IPS DF 6.9 (cell line): ENCODE measurements at regions not wholly inside any gene's neighbourhood (a gene's known extent, or its start where the extent isn't known, plus 50 kb on each side); places are given as distances from the start of the nearest gene placed in this dataset.
"Not testable (repeated sequence)": the region's sequence is repeated elsewhere in the genome, so short reads cannot be mapped to it uniquely, and the experiment has no call there.

ENCODE experiments used
- DNase-seq: peaks from one replicate; pipeline ENCODE4 v3.0.0-alpha.2; 2013; ENCODE audit warnings: low read depth, low spot score
- H3K27ac ChIP-seq: one replicate; pipeline ENCODE4 v1.5.1; 2013; ENCODE audit warnings: low read length, control low read depth
- H3K27me3 ChIP-seq: 2 replicates; pipeline ENCODE4 v1.6.1; 2013; ENCODE audit warnings: mild to moderate bottlenecking, low read length; ENCODE audit not compliant: control insufficient read depth, insufficient read depth
- H3K36me3 ChIP-seq: 2 replicates; pipeline ENCODE4 v1.6.1; 2013; ENCODE audit warnings: low read length; ENCODE audit not compliant: control insufficient read depth, insufficient read depth
- H3K4me1 ChIP-seq: 2 replicates; pipeline ENCODE4 v1.6.1; 2013; ENCODE audit warnings: low read length; ENCODE audit not compliant: control insufficient read depth, insufficient read depth
- H3K4me3 ChIP-seq: 2 replicates; pipeline ENCODE4 v1.5.1; 2013; ENCODE audit warnings: mild to moderate bottlenecking, low read length
- H3K9me3 ChIP-seq: 2 replicates; pipeline ENCODE4 v1.6.1; 2013; ENCODE audit warnings: low read length, inconsistent platforms; ENCODE audit not compliant: control insufficient read depth, insufficient read depth
- WGBS: extraction: QIAGEN DNeasy Blood & Tissue Kit; methylation state at CpG from one replicate; pipeline ENCODE4 v1.1.7; 2013; ENCODE audit warnings: mixed read lengths, missing lambda C conversion rate; ENCODE audit not compliant: insufficient read length, insufficient coverage; 5-methylcytosine and 5-hydroxymethylcytosine counted together

DNA sequence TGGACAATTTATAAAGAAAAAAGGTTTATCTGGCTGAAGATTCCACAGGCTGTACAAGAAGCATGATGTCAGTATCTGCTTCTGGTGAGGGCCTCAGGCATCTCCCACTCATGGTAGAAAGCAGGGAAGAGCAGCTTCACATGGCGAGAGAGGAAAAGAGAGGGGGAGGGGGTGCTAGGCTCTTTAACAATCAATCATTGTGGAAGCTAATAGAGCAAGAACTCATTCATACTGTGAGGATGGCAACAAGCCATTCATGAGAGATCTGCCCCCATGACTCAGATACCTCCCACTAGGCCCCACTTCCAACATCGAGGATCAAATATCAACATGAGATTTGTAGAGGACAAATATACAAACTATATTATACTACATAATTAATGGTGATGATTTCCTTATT is 361.9 kb upstream of the FAR2 start:
- Histone ChIP-seq H3K9me3 (no peaks in the 10 kb centered on the region), H3K27me3 (no peaks in the 10 kb centered on the region), H3K36me3 (no peaks in the 10 kb centered on the region), H3K4me1 (no peaks in the 10 kb centered on the region), H3K27ac (no peak overlapping the region), H3K4me3 (no peak overlapping the region)
- no peak for DNase-seq
- WGBS = no CpG with 5 or more reads among the region's 2 CpGs

- not testable (repeated sequence) for DNase-seq, H3K27ac ChIP-seq, H3K4me1 ChIP-seq, H3K4me3 ChIP-seq, H3K9me3 ChIP-seq, H3K27me3 ChIP-seq, H3K36me3 ChIP-seq
Observed at GRCh38 chr12:28788256-28788655, 360.8 kb upstream of the FAR2 start.

GRCh38 chr12:28793581-28794151 is 355.4 kb upstream of the FAR2 start:
- Histone ChIP-seq H3K27ac (no peak overlapping the region), H3K4me3 (no peak overlapping the region), H3K4me1 (no peaks in the 10 kb centered on the region), H3K27me3 (no peaks in the 10 kb centered on the region), H3K9me3 (no peaks in the 10 kb centered on the region), H3K36me3 (no peaks in the 10 kb centered on the region)
- no peak for DNase-seq
- no CpG with 5 or more reads among the region's 3 CpGs for WGBS

GRCh38 chr12:28794211-28794610 is 354.9 kb upstream of the FAR2 start:
- H3K4me3 ChIP-seq = no peak overlapping the region
- no CpG with 5 or more reads among the region's 5 CpGs for WGBS
- no peaks in the 10 kb centered on the region for H3K27me3 ChIP-seq
- DNase-seq = no peak
- no peaks in the 10 kb centered on the region for H3K9me3 ChIP-seq
- H3K27ac ChIP-seq = no peak overlapping the region
- no peaks in the 10 kb centered on the region for H3K4me1 ChIP-seq
- no peaks in the 10 kb centered on the region for H3K36me3 ChIP-seq

DNA sequence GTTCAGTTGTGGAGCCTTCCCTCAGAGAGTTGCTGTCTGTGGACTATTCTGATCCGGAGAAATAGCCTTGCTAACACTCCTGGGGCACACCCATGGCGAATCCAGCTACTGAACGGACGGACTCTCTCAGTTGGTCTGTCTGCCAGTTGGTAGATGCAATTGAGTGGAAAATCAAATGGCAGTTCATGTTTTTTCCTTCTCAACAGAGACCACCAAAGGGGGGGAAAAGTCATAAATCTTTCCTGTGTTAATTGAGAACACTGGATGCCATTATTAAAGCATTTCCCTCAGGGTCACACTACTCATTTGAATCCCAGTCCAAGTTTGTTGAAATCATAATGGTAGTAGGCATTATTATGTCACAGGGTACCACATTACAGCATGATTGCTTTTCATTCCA is 354.3 kb upstream of the FAR2 start:
- Histone ChIP-seq H3K4me3 (no peak overlapping the region), H3K27me3 (no peaks in the 10 kb centered on the region), H3K27ac (no peak overlapping the region), H3K9me3 (no peaks in the 10 kb centered on the region), H3K4me1 (no peaks in the 10 kb centered on the region), H3K36me3 (no peaks in the 10 kb centered on the region)
- no peak for DNase-seq
- WGBS = no CpG with 5 or more reads among the region's 4 CpGs

DNA sequence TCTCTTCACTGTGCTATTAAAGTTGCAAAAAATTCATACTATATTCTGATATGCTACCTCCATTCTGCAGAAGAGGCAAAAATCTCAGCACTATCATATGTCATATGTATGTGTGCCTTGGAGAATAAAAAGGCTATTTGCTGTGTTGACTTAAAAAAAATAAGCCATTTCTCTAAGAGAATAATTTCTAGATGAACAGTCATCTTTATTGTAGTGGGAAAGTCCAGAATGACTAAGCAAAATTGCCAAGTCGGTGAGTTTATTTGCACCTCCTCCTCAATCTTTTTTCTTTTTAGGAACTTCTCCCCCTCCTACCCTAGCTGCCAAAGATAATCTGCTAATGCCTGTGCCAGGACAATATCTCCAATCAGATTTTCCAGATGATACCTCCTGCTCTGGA is 353.8 kb upstream of the FAR2 start:
- no peak for DNase-seq
- no peak overlapping the region for H3K4me3 ChIP-seq
- no CpG with 5 or more reads among the region's 1 CpG for WGBS
- no peak overlapping the region for H3K27ac ChIP-seq
- H3K27me3 ChIP-seq = no peaks in the 10 kb centered on the region
- H3K36me3 ChIP-seq = no peaks in the 10 kb centered on the region
- H3K9me3 ChIP-seq = no peaks in the 10 kb centered on the region
- H3K4me1 ChIP-seq = no peaks in the 10 kb centered on the region

DNA sequence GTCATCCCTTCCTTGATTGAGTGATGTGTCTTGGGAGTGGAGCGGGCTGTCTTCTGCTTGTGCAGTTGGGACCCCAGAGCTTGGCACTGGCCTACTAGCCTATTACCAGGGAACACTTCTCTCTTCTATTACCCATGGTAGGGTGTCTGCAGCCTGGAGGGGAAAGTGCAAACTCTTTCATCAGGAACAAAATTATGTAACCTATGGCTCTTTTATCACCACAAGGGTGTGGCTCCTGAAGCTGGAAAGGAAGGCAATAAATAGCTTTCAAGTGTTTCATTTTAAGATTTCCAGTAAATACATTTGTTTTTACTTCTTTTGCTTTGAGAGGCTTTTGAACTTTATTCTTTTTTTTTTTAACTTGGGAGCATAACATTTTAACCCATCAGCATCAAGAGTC is 349.7 kb upstream of the FAR2 start:
- no peaks in the 10 kb centered on the region for H3K9me3 ChIP-seq
- DNase-seq = no peak
- no peak overlapping the region for H3K27ac ChIP-seq
- H3K4me3 ChIP-seq = no peak overlapping the region
- WGBS = no CpG with 5 or more reads among the region's 1 CpG
- H3K36me3 ChIP-seq = no peaks in the 10 kb centered on the region
- no peaks in the 10 kb centered on the region for H3K27me3 ChIP-seq
- H3K4me1 ChIP-seq = no peaks in the 10 kb centered on the region

DNA sequence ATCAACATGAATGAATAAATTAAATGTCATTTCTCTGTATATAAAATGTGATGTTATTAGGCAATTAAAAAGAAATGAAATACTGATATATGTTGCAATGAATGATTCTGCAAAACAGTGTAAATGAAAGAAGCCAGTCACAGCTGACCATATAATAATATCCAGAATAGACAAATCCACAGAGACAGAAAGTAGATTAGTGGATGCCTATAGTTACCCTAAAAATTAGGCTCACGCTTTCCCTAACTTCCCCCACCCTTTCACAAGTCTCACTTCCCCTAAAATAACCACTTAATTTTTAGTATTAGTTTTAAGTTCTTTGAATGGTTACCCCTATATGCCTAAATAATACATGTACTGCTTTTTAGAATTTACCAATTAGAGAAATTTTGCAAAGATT is 348.9 kb upstream of the FAR2 start:
- Histone ChIP-seq H3K4me3 (no peak overlapping the region), H3K9me3 (no peaks in the 10 kb centered on the region), H3K27ac (no peak overlapping the region), H3K27me3 (no peaks in the 10 kb centered on the region), H3K4me1 (no peaks in the 10 kb centered on the region), H3K36me3 (no peaks in the 10 kb centered on the region)
- no peak for DNase-seq
- WGBS = no CpG with 5 or more reads among the region's 1 CpG

DNA sequence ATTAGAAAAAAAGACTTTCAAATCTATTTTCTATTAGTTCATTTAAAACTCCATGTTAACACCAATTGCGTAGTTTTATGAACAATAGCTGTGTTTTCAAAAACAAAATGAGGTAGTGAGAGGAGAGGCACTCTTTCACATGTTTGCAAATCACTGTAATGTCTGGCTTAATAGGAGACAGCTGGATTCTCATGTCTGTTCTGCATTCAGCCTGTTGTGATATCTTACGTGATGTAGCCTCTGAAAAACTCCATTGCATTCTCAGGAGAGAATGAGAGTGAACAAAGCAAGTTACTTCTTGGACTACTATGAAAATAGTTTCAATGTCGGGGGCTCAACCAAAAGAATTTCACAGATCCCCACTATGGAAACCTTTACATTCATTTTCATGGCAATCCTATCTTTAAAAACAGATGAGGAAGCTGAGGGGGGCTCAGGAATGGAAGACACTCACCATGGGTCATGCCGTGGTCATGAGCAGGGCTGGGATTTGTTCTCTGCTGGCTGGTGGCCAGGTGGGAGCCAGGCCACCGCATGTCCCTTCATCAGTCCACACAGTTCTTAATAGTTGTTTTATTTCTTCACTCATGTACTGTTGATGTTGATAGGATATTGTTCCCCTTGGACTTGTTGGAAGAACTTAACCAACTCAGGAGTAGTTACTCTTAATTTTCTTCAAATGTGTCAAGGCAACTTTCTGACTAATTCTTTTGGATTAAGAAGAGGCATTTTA is 346.2 kb upstream of the FAR2 start:
- H3K27me3 ChIP-seq = no peaks in the 10 kb centered on the region
- no peak for DNase-seq
- H3K4me1 ChIP-seq = no peaks in the 10 kb centered on the region
- WGBS = no CpG with 5 or more reads among the region's 5 CpGs
- no peaks in the 10 kb centered on the region for H3K9me3 ChIP-seq
- no peak overlapping the region for H3K4me3 ChIP-seq
- no peaks in the 10 kb centered on the region for H3K36me3 ChIP-seq
- H3K27ac ChIP-seq = no peak overlapping the region

- Histone ChIP-seq H3K27me3 (no peaks in the 10 kb centered on the region), H3K27ac (no peak overlapping the region), H3K4me3 (no peak overlapping the region), H3K9me3 (no peaks in the 10 kb centered on the region; the same call in 1 of the 2 replicates), H3K36me3 (no peaks in the 10 kb centered on the region; the same call in 1 of the 2 replicates), H3K4me1 (no peaks in the 10 kb centered on the region)
- no peak for DNase-seq
- WGBS = no CpG with 5 or more reads among the region's 3 CpGs
Observed at GRCh38 chr12:28807535-28807934, 341.5 kb upstream of the FAR2 start.

GRCh38 chr12:28811457-28811856 is 337.6 kb upstream of the FAR2 start:
- DNase-seq = no peak
- H3K4me3 ChIP-seq = no peak overlapping the region
- no peaks in the 10 kb centered on the region for H3K4me1 ChIP-seq
- WGBS = no CpG with 5 or more reads among the region's 5 CpGs
- H3K27ac ChIP-seq = no peak overlapping the region
- no peaks in the 10 kb centered on the region; the same call in 1 of the 2 replicates for H3K36me3 ChIP-seq
- no peaks in the 10 kb centered on the region for H3K27me3 ChIP-seq
- no peaks in the 10 kb centered on the region; the same call in 1 of the 2 replicates for H3K9me3 ChIP-seq
